Right lung (tissue), 2 donors: ENCODE measurements at regions not wholly inside any gene's neighbourhood (a gene's known extent, or its start where the extent isn't known, plus 50 kb on each side); places are given as distances from the start of the nearest gene placed in this dataset.

ENCODE experiments used
- DNase-seq, 2 donors: peaks; one replicate each; pipeline ENCODE4 v3.0.0-alpha.2; 2013

GRCh38 chr18:77572537-77572936 is 322.9 kb downstream of the GALR1 start:
- no peak for DNase-seq

GRCh38 chr18:77573571-77573970 is 323.9 kb downstream of the GALR1 start:
- no peak for DNase-seq

GRCh38 chr18:77590943-77591515 is 341.4 kb downstream of the GALR1 start:
- no peak for DNase-seq

GRCh38 chr18:77597726-77598125 is 348.1 kb downstream of the GALR1 start:
- DNase-seq, result no peak

GRCh38 chr18:77600674-77601073 is 351.0 kb downstream of the GALR1 start:
- no peak for DNase-seq

- no peak for DNase-seq
Observed at GRCh38 chr18:77601567-77601966, 351.9 kb downstream of the GALR1 start.

GRCh38 chr18:77607087-77607486 is 357.4 kb downstream of the GALR1 start:
- DNase-seq, result no peak

GRCh38 chr18:77608807-77609206 is 359.2 kb downstream of the GALR1 start:
- DNase-seq, result no peak

GRCh38 chr18:77617694-77618093 is 368.0 kb downstream of the GALR1 start:
- no peak for DNase-seq

- DNase-seq, result no peak
Observed at GRCh38 chr18:77619525-77619924, 369.9 kb downstream of the GALR1 start.

- DNase-seq, result no peak
Observed at GRCh38 chr18:77622009-77622692, 372.5 kb downstream of the GALR1 start.

GRCh38 chr18:77632758-77633157 is 383.1 kb downstream of the GALR1 start:
- no peak for DNase-seq

GRCh38 chr18:77634494-77634893 is 384.8 kb downstream of the GALR1 start:
- DNase-seq, result no peak

- DNase-seq, result no peak
Observed at GRCh38 chr18:77635451-77635850, 385.8 kb downstream of the GALR1 start.

GRCh38 chr18:77635858-77636257 is 386.2 kb downstream of the GALR1 start:
- DNase-seq, result no peak

- DNase-seq, result no peak
Observed at GRCh38 chr18:77645170-77645872, 395.7 kb downstream of the GALR1 start.

GRCh38 chr18:77647472-77647871 is 397.8 kb downstream of the GALR1 start:
- no peak for DNase-seq

- no peak for DNase-seq
Observed at GRCh38 chr18:77648411-77648810, 398.8 kb downstream of the GALR1 start.

- DNase-seq, result peak; percentile 27 to 33
Observed at GRCh38 chr18:77650799-77651385, 401.2 kb downstream of the GALR1 start.

GRCh38 chr18:77651441-77651840 is 401.8 kb downstream of the GALR1 start:
- no peak for DNase-seq

GRCh38 chr18:77653792-77654191 is 404.1 kb downstream of the GALR1 start:
- DNase-seq, result no peak

- no peak for DNase-seq
Observed at GRCh38 chr18:77654302-77654701, 404.7 kb downstream of the GALR1 start.
